Glomerular endothelial cell (primary cell): ENCODE measurements at regions not wholly inside any gene's neighbourhood (a gene's known extent, or its start where the extent isn't known, plus 50 kb on each side); places are given as distances from the start of the nearest gene placed in this dataset.

Experiments
- DNase-seq: peaks from one replicate; pipeline ENCODE4 v3.0.0-alpha.2; 2011; ENCODE audit warnings: low read depth, low spot score; ENCODE audit errors: extremely low read depth

DNA sequence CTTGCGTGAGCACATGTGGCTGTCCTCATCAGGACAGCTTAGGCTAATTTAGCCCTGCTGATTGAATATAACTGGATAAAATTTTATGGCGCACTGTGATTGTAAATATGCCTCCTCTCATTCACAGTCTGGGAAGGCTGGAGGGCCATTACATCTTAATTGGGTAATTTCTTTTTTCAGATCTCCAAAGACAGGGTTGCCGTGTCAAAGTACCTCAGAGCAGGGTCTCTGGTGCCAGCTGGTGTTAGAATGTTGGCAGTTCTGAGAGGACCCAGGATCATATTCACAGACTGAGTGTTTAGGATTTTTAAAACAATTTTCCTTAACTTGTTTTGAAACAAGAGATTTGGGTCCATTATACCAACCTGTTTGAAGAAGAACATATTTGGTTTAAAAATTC, 455.7 kb upstream of the TLE4 start:
- DNase-seq, result no peak

- no peak for DNase-seq
These were observed 455.1 kb upstream of the TLE4 start for GRCh38 chr9:79116709-79117108.

DNA sequence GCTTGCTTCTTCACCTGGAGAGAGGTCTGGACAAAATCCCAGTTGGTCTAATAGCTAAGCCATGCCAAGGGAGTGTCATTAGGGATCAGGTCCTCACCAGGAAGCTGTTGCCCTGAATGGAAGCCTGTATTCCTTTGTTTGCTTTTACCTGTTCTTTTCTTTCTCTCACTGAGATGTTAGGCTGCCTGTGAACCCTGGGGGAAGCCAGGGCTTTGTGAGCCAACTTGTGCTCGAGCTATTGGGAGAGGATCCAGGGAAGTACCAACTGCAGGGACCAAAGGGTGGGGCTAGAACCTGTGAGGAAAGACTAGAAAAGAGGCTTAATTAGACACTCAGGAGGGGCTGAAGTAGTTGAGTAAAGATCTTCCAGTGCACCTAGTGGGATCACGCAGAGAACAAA, 451.2 kb upstream of the TLE4 start:
- no peak for DNase-seq

- DNase-seq, result no peak
These were observed 450.8 kb upstream of the TLE4 start for GRCh38 chr9:79120941-79121340.

DNA sequence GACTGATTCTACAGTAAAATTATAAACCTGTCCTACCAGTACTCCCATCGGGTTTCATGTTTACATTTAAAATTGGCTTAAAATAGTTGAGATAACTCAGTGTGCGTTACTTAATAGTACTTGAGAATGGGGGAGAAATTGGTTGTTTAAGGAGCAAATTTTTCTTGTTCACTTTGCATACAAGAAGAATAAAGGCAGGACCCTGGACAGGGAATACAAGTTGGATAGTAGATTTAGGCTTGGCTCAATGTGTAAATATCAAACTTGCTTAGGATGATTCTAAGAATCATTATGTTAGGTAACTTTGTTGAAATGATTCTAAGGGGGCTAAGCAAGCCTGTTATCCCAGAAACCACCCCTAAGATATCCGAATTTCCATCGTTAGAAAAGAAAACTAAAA, 448.4 kb upstream of the TLE4 start:
- DNase-seq, result no peak

DNA sequence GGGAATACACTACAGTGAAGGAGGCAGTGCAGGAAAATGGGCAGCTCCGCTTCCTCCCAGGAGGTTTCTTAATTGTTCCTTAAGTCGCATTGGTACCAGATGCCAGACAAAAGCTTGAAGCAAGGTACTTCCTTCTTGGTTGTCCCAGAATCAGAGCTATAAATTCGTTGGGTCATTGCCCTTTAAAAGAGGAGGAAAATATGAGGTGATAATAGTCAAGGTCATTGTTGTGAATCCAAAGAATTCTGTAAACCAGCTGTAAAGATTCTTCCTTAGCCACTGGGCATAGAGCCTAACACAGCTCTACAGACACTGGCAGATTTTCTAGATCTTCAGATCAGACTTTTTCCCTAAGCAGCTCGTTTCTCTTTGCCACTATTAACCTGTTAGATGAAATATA, 444.1 kb upstream of the TLE4 start:
- no peak for DNase-seq

- peak; percentile 12 for DNase-seq
These were observed 441.8 kb upstream of the TLE4 start for GRCh38 chr9:79129865-79130480.

DNA sequence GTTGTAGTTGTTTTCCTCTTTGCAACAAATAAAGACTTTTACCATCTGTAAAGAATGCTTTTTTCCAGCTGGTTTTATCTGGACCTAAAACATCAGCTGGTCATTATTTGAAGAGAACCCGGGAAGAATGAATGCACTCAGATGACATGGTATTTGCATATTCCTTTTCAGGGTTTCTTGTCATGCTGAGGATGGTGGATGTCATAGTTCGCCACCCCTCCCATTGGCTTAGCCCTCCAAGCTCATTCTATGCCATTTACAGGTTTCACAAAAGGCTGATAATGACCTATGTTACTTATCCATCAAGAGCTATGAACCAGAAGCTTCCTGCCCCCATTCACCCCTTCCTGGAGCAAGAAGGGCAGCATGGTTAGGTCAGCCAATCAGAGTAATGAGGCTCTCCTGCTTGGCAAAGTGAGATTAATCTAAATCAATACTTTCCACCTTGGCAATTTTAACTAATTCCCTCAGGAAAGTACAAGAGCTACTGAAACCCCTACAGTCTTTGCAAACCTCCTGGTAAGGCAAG, 440.5 kb upstream of the TLE4 start:
- DNase-seq, result no peak

- DNase-seq, result no peak
These were observed 439.9 kb upstream of the TLE4 start for GRCh38 chr9:79131824-79132377.

- peak; percentile 12 for DNase-seq
These were observed 437.1 kb upstream of the TLE4 start for GRCh38 chr9:79134654-79135053.

DNA sequence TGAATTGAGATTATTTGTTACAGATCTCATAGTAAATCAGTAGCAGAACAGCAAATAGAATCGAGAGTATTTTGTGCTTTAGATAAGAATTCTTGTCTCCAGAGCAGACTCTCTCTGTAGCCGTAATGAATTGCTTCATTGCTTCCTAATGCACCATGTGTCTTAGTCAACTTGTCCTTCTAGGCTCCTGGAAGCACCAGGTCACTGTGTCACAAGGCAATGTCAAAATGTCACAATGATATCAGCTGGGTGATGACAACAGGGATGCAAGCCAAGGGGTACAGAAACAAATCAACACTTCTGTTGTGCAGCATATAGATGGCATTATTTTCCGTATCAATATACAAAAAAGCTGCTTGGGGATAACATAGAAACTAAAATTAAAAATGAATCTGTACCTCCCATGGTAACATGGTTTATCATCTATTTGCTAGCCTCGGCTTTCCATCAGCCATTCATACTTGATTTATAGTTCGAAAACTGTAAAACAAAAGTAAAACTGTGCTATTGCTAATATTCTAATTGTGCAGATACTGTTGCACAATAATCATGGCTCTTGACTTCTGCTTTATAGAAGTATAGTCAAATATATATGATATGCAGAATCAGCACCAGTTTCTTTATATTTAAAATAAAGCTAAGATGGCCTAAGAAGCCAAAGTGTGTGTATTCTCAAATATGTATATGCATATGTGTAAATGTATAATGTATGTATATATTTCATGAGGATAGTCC, 435.9 kb upstream of the TLE4 start:
- no peak for DNase-seq

GRCh38 chr9:79140751-79141150, 431.0 kb upstream of the TLE4 start:
- no peak for DNase-seq

DNA sequence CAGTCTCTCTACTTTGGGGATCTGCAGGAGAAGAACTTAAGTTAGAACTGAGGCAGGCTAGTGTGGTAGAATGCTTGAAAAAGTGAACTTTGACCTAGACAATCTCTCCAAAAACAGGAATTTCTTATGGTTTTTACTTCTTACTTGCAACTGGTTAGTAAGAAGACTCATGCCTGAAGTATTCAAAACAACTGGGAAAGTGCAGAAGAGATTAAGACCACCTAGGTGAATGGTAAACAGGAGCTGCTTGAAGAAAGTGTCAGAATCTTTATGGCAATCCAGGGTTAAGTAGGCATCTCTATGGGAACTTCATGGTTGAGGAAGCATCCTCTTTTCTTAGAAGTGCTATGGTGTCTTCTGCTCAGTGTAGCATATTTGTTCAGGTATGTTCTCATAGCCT, 428.6 kb upstream of the TLE4 start:
- no peak for DNase-seq

GRCh38 chr9:79145442-79145841, 426.3 kb upstream of the TLE4 start:
- no peak for DNase-seq

- no peak for DNase-seq
These were observed 422.2 kb upstream of the TLE4 start for GRCh38 chr9:79149585-79149984.

- DNase-seq, result no peak
These were observed 420.0 kb upstream of the TLE4 start for GRCh38 chr9:79151791-79152190.

DNA sequence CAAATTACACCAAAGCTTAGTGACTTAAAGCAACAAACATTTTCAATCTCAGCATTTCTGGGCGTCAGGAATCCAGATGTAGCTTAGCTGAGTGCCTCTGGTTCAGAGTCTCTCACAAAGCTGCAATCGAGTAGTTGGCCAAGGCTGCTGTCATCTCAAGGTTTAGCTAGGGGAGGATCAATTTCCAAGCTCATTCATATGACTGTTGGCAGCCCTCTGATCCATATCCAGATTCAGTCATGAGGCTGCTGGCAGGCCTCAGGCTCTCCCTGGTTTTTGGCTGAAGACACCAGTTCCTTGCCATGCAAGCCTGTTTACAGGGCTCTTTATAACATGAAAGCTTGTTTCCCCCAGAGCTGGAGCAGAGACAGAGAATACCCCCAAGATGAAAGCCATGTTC, 419.5 kb upstream of the TLE4 start:
- no peak for DNase-seq

DNA sequence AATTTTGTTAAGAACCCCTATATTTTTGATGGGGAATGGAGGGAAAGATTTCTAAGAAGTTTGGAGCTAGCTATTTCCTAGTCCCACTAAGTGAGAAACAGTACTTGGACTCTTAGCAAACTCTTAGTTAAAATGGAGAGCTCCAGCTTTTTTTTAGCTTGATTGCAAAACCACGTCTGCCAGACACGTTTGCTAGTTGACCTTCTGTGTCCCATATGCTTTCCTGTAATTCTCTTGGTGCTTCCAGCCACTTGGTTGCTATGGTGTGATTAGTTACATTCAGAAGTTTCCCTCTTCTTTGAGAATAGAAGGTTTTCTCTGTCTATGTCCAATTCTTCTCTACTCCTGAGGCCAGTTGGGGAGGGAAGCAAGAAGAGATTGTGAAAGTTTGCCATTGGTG, 417.0 kb upstream of the TLE4 start:
- no peak for DNase-seq

- no peak for DNase-seq
These were observed 416.5 kb upstream of the TLE4 start for GRCh38 chr9:79155308-79155707.

- DNase-seq, result no peak
These were observed 408.2 kb upstream of the TLE4 start for GRCh38 chr9:79163544-79163943.

DNA sequence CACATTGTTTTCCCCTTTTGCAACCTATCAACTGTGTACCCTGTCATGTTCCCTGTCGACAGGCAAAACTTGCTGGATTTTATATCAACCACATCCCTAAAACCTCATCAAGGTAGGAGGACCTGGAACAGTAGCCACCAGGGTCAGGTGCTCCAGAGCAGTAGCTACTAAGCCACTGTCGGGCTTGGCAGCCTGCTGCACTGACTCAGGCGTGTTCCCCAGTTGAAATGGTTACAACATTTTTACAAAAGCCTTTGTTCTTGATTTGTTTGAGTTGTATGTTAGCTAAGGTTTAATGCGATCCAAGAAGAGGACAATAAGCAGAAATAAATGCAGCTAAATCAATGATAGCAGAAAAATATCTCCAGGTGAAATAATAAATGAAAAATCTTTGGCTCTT, 407.4 kb upstream of the TLE4 start:
- no peak for DNase-seq
